ENCODE measurements at regions not wholly inside any gene's neighbourhood (a gene's known extent, or its start where the extent isn't known, plus 50 kb on each side); places are given as distances from the start of the nearest gene placed in this dataset.

DNA sequence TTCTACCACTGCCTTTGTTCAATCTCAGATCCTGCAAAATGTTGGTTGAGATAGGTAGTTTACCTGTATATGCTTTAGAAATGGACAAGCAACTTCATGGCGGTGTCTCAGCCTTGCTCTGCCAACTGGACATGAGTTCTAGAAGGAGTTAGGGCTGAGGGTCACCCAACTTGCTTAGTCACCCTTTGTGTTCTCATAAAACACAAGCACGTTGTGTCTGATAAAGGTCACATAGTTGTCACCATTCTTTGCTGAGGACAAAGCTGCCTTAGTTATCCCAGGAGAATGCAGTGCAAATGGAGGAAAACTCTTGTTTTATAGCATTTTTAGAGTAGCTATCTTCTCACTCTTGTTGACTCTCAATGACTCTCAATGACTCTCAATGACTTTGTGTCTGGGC lies 218.4 kb upstream of the TMTC4 start:
- H3K9me3 ChIP-seq (replicated peaks; ENCODE audit: control insufficient read depth, insufficient read depth, low read depth, low read length) = no peaks in the 10 kb centered on the region
- intact Hi-C loops (cut with micrococcal nuclease) (no loop called here), in situ Hi-C loops (cut with MboI) (no loop called here)
- H3K9me1 ChIP-seq (ENCODE audit: control insufficient read depth, insufficient read depth, low read length) = no peaks in the 10 kb centered on the region
- H3K4me3 ChIP-seq = no peak overlapping the region
- BruUV-seq (replicated peaks) = no TSS peak
- H3K4me1 ChIP-seq (replicated peaks in 1 of 2; ENCODE audit: control insufficient read depth in 2 of 2, insufficient read depth in 2 of 2, low read length in 2 of 2) = no peaks in the 10 kb centered on the region
- ChIA-PET POLR2A (no interaction called here), CTCF (ENCODE audit: low intra/inter-chr PET ratio) (no interaction called here)
- ATAC-seq (no peak), DNase-seq (ENCODE audit: extremely low read depth in 1 of 4, low spot score in 3 of 4) (no peak), FAIRE-seq (no peak)
- no peak overlapping the region for H2AFZ ChIP-seq (ENCODE audit: low read depth, low read length)
- no peaks in the 10 kb centered on the region for H4K20me1 ChIP-seq (replicated peaks; ENCODE audit: control insufficient read depth, insufficient read depth, low read length)
- H3K27me3 ChIP-seq (ENCODE audit: control insufficient read depth in 2 of 2, insufficient read depth in 2 of 2, low read length in 2 of 2) = no peaks in the 10 kb centered on the region
- no peaks in the 10 kb centered on the region for H3K79me2 ChIP-seq (ENCODE audit: control insufficient read depth, insufficient read depth, low read length)
- H3K27ac ChIP-seq (ENCODE audit: extremely low read depth, low read depth, low read length) = no peak overlapping the region
- H3K9ac ChIP-seq (ENCODE audit: insufficient read depth in 1 of 2, low read depth in 2 of 2, low read length in 2 of 2) = no peak overlapping the region
- 0% methylated on average over 2 of the region's 2 CpGs for WGBS (ENCODE audit: insufficient coverage, low coverage, missing lambda C conversion rate)
- H3K4me2 ChIP-seq (ENCODE audit: insufficient read depth, low read length) = no peak overlapping the region
- no peaks in the 10 kb centered on the region for H3K36me3 ChIP-seq (ENCODE audit: control insufficient read depth, insufficient read depth, low read length)
- TF ChIP-seq CBX2 (IDR thresholded peaks at IDR 0.05; ENCODE audit: insufficient read depth, low read length, poor library complexity, severe bottlenecking) (no peak), ZNF165 (CRISPR knock-in tag; IDR thresholded peaks at IDR 0.05; ENCODE audit: borderline replicate concordance) (no peak), BACH1 (tag; IDR thresholded peaks at IDR 0.05) (no peak)
- TF ChIP-seq, protein P1, sequence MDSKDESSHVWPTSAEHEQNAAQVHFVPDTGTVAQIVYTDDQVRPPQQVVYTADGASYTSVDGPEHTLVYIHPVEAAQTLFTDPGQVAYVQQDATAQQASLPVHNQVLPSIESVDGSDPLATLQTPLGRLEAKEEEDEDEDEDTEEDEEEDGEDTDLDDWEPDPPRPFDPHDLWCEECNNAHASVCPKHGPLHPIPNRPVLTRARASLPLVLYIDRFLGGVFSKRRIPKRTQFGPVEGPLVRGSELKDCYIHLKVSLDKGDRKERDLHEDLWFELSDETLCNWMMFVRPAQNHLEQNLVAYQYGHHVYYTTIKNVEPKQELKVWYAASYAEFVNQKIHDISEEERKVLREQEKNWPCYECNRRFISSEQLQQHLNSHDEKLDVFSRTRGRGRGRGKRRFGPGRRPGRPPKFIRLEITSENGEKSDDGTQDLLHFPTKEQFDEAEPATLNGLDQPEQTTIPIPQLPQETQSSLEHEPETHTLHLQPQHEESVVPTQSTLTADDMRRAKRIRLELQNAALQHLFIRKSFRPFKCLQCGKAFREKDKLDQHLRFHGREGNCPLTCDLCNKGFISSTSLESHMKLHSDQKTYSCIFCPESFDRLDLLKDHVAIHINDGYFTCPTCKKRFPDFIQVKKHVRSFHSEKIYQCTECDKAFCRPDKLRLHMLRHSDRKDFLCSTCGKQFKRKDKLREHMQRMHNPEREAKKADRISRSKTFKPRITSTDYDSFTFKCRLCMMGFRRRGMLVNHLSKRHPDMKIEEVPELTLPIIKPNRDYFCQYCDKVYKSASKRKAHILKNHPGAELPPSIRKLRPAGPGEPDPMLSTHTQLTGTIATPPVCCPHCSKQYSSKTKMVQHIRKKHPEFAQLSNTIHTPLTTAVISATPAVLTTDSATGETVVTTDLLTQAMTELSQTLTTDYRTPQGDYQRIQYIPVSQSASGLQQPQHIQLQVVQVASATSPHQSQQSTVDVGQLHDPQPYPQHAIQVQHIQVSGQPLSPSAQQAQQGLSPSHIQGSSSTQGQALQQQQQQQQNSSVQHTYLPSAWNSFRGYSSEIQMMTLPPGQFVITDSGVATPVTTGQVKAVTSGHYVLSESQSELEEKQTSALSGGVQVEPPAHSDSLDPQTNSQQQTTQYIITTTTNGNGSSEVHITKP (IDR thresholded peaks at IDR 0.05; ENCODE audit: partially characterized antibody) = no peak
- TF ChIP-seq, protein P2, sequence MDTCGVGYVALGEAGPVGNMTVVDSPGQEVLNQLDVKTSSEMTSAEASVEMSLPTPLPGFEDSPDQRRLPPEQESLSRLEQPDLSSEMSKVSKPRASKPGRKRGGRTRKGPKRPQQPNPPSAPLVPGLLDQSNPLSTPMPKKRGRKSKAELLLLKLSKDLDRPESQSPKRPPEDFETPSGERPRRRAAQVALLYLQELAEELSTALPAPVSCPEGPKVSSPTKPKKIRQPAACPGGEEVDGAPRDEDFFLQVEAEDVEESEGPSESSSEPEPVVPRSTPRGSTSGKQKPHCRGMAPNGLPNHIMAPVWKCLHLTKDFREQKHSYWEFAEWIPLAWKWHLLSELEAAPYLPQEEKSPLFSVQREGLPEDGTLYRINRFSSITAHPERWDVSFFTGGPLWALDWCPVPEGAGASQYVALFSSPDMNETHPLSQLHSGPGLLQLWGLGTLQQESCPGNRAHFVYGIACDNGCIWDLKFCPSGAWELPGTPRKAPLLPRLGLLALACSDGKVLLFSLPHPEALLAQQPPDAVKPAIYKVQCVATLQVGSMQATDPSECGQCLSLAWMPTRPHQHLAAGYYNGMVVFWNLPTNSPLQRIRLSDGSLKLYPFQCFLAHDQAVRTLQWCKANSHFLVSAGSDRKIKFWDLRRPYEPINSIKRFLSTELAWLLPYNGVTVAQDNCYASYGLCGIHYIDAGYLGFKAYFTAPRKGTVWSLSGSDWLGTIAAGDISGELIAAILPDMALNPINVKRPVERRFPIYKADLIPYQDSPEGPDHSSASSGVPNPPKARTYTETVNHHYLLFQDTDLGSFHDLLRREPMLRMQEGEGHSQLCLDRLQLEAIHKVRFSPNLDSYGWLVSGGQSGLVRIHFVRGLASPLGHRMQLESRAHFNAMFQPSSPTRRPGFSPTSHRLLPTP (IDR thresholded peaks at IDR 0.05; ENCODE audit: borderline replicate concordance, extremely low read depth, insufficient read length) = no peak
- TF ChIP-seq, protein P3, sequence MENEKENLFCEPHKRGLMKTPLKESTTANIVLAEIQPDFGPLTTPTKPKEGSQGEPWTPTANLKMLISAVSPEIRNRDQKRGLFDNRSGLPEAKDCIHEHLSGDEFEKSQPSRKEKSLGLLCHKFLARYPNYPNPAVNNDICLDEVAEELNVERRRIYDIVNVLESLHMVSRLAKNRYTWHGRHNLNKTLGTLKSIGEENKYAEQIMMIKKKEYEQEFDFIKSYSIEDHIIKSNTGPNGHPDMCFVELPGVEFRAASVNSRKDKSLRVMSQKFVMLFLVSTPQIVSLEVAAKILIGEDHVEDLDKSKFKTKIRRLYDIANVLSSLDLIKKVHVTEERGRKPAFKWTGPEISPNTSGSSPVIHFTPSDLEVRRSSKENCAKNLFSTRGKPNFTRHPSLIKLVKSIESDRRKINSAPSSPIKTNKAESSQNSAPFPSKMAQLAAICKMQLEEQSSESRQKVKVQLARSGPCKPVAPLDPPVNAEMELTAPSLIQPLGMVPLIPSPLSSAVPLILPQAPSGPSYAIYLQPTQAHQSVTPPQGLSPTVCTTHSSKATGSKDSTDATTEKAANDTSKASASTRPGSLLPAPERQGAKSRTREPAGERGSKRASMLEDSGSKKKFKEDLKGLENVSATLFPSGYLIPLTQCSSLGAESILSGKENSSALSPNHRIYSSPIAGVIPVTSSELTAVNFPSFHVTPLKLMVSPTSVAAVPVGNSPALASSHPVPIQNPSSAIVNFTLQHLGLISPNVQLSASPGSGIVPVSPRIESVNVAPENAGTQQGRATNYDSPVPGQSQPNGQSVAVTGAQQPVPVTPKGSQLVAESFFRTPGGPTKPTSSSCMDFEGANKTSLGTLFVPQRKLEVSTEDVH (IDR thresholded peaks at IDR 0.05; ENCODE audit: low read depth, partially characterized antibody) = no peak
- TF ChIP-seq, protein P4, sequence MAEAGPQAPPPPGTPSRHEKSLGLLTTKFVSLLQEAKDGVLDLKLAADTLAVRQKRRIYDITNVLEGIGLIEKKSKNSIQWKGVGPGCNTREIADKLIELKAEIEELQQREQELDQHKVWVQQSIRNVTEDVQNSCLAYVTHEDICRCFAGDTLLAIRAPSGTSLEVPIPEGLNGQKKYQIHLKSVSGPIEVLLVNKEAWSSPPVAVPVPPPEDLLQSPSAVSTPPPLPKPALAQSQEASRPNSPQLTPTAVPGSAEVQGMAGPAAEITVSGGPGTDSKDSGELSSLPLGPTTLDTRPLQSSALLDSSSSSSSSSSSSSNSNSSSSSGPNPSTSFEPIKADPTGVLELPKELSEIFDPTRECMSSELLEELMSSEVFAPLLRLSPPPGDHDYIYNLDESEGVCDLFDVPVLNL (CRISPR knock-in tag; IDR thresholded peaks at IDR 0.05; ENCODE audit: low read depth) = no peak
- TF ChIP-seq, protein P5, sequence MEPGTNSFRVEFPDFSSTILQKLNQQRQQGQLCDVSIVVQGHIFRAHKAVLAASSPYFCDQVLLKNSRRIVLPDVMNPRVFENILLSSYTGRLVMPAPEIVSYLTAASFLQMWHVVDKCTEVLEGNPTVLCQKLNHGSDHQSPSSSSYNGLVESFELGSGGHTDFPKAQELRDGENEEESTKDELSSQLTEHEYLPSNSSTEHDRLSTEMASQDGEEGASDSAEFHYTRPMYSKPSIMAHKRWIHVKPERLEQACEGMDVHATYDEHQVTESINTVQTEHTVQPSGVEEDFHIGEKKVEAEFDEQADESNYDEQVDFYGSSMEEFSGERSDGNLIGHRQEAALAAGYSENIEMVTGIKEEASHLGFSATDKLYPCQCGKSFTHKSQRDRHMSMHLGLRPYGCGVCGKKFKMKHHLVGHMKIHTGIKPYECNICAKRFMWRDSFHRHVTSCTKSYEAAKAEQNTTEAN (CRISPR knock-in tag; IDR thresholded peaks at IDR 0.05) = no peak
